Loucy (cell line): ENCODE measurements at regions not wholly inside any gene's neighbourhood (a gene's known extent, or its start where the extent isn't known, plus 50 kb on each side); places are given as distances from the start of the nearest gene placed in this dataset.

Experiments used
- CTCF ChIP-seq: fragments of 200-600 bp; sonication (generic); conservative IDR thresholded peaks from 2 replicates; pipeline ENCODE4 v1.5.1; 2014; ENCODE audit warnings: mild to moderate bottlenecking, antibody characterized with exemption, low read length
- EZH2phosphoT487 ChIP-seq: fragments of 200-600 bp; IDR thresholded peaks from 2 replicates; pipeline ENCODE4 v1.6.1; 2018; ENCODE audit warnings: antibody characterized with exemption, mild to moderate bottlenecking, moderate library complexity, borderline replicate concordance

GRCh38 chr3:65130782-65131181 is 443.0 kb upstream of the ADAMTS9 start:
- TF ChIP-seq EZH2phosphoT487 (no peak), CTCF (no peak)
